Prostate gland (tissue), 2 donors: ENCODE measurements at regions not wholly inside any gene's neighbourhood (a gene's known extent, or its start where the extent isn't known, plus 50 kb on each side); places are given as distances from the start of the nearest gene placed in this dataset.

ENCODE experiments used
- POLR2A ChIP-seq: fragments of 450-650 bp; IDR thresholded peaks from one replicate; pipeline ENCODE4 v1.6.1; 2016; ENCODE audit warnings: antibody characterized with exemption, mild to moderate bottlenecking
- POLR2AphosphoS5 ChIP-seq: sonication (generic); formaldehyde crosslinking; IDR thresholded peaks from one replicate; pipeline ENCODE4 v1.6.1; 2017; ENCODE audit warnings: antibody characterized with exemption
- TF ChIP-seq, protein P1 (sequence below), 4 experiments: fragments of 200-600 bp in 2 of 4; fragments of 450-650 bp in 2 of 4; sonication (generic) in 2 of 4; IDR thresholded peaks; 1 replicate in 3 of 4; 2 replicates in 1 of 4; pipeline ENCODE4 v1.5.1; 2016 to 2019; ENCODE audit warnings: antibody characterized with exemption in 4 of 4, mild to moderate bottlenecking in 2 of 4, moderate library complexity in 2 of 4

DNA sequence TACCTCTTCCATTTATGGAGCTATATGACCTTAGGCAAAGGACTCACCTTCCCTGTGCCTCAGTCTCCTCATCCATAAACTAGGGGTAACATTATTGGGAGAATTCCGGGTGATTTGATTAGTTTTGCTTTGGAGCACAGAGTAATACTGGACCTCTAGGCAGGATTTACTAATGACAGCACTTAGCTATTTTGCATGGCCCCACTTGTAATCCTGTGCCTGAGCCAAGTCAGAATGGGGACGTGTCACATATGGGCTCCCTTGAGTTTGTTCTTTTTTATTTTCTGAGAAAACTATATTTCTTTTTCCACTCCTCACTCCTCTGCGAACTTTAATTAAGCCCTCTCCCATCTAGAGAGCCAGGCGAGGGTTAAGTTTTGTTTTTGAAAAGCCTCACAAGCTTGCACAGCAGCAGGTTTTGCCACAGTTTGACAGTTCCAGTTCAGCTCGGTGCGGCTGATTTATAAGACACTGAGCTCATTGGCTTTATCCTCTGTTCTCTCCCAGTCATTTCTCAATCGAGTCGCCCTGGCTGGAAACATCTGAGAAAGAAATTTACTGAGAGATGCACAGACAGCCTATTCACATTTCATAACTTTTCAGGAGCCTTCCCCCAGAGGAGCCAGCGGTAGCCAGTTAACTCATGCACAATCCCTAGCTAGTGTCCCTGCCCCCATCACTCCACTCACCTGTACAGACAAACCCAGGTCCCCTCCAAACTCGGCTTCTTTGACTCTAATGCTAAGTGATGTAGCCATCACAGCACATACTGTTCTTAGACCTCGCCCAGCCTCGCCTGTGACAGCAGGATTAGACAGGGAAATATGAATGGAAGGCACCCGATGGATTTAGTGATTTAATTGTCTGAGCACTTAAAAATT lies 441.9 kb upstream of the NPVF start:
- TF ChIP-seq, protein P1, sequence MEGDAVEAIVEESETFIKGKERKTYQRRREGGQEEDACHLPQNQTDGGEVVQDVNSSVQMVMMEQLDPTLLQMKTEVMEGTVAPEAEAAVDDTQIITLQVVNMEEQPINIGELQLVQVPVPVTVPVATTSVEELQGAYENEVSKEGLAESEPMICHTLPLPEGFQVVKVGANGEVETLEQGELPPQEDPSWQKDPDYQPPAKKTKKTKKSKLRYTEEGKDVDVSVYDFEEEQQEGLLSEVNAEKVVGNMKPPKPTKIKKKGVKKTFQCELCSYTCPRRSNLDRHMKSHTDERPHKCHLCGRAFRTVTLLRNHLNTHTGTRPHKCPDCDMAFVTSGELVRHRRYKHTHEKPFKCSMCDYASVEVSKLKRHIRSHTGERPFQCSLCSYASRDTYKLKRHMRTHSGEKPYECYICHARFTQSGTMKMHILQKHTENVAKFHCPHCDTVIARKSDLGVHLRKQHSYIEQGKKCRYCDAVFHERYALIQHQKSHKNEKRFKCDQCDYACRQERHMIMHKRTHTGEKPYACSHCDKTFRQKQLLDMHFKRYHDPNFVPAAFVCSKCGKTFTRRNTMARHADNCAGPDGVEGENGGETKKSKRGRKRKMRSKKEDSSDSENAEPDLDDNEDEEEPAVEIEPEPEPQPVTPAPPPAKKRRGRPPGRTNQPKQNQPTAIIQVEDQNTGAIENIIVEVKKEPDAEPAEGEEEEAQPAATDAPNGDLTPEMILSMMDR (IDR thresholded peaks at IDR 0.05), result no peak
- TF ChIP-seq POLR2A (no peak), POLR2AphosphoS5 (peak; percentile 67)
